HUES48 (cell line): ENCODE measurements at regions not wholly inside any gene's neighbourhood (a gene's known extent, or its start where the extent isn't known, plus 50 kb on each side); places are given as distances from the start of the nearest gene placed in this dataset.

ENCODE experiments used
- H3K27ac ChIP-seq: one replicate; pipeline ENCODE4 v1.7.0; 2013; ENCODE audit warnings: low read depth, low read length, inconsistent platforms
- H3K27me3 ChIP-seq: 2 replicates; pipeline ENCODE4 v1.6.1; 2013; ENCODE audit warnings: mild to moderate bottlenecking, low read length; ENCODE audit not compliant: control insufficient read depth, insufficient read depth
- H3K36me3 ChIP-seq: 2 replicates; pipeline ENCODE4 v1.6.1; 2013; ENCODE audit warnings: low read length; ENCODE audit not compliant: control insufficient read depth, insufficient read depth
- H3K4me1 ChIP-seq: 2 replicates; pipeline ENCODE4 v1.6.1; 2013; ENCODE audit warnings: mild to moderate bottlenecking, low read length; ENCODE audit not compliant: control insufficient read depth, insufficient read depth
- H3K4me3 ChIP-seq: 2 replicates; pipeline ENCODE4 v1.5.1; 2013; ENCODE audit warnings: mild to moderate bottlenecking, low read depth, low read length
- H3K9ac ChIP-seq: 2 replicates; pipeline ENCODE4 v1.6.1; 2013; ENCODE audit warnings: mild to moderate bottlenecking, low read depth, low read length, moderate library complexity
- H3K9me3 ChIP-seq: 2 replicates; pipeline ENCODE4 v1.6.1; 2013; ENCODE audit warnings: low read length; ENCODE audit not compliant: control insufficient read depth, insufficient read depth

DNA sequence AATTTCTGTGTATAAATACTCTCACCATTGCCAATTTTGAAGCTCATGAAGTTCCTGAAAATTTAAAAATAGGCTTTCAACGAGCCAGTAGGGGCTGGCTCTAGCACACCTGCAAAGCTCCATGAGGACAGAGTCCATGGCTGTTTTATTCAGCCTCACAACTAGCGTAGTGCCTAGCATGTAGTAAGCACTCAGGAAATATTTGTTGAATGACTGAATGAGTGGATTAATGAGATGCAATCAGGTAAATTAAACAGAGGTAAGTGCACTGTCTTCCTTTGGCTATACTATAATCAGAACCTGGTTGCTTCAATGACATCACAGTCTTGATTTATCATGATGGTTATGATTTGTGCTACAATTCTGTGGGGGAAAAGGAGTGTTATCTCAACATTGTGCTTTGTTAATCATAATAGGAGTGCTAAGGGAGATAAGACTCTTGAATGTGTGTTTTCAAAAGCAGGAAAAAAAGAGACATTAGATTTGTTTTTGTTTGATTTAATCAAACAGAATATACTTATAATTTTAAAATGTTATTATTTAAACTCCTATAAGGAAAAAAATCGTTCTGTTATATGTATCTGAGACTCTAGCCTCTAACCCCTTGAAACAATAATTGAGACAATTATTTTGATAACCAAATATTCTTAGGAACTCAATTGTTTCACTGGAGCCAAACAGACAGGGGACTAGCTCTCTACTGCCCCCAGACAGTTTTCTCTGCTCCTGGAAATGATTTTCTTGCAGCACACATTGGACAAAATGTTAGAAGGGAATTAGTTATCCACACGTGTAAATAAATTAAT lies 171.7 kb upstream of the ATP11B start:
- H3K9me3 ChIP-seq = no peaks in the 10 kb centered on the region
- H3K27me3 ChIP-seq = no peaks in the 10 kb centered on the region
- H3K36me3 ChIP-seq = no peaks in the 10 kb centered on the region
- no peak overlapping the region for H3K9ac ChIP-seq
- peak overlapping the region; percentile 22 for H3K27ac ChIP-seq
- peaks cover 24% of the 10 kb centered on the region for H3K4me1 ChIP-seq
- no peak overlapping the region for H3K4me3 ChIP-seq

DNA sequence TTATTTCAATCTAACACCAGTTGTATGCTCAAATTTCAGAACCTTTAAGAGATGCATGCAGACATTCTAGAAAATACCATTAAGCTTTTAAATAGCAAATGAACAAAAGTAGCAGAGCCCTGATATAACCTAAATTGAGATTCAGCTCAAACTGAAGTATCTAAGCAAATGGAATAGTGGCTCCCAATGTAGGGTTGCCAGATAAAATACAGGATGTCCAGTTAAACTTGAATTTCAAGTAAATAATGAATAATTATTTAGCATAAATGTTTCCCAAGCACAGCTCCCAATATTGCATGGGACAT lies 171.1 kb upstream of the ATP11B start:
- no peaks in the 10 kb centered on the region for H3K27me3 ChIP-seq
- no peak overlapping the region for H3K27ac ChIP-seq
- no peak overlapping the region for H3K9ac ChIP-seq
- H3K9me3 ChIP-seq = no peaks in the 10 kb centered on the region
- H3K4me1 ChIP-seq = peaks cover 21% of the 10 kb centered on the region
- no peak overlapping the region for H3K4me3 ChIP-seq
- H3K36me3 ChIP-seq = no peaks in the 10 kb centered on the region

DNA sequence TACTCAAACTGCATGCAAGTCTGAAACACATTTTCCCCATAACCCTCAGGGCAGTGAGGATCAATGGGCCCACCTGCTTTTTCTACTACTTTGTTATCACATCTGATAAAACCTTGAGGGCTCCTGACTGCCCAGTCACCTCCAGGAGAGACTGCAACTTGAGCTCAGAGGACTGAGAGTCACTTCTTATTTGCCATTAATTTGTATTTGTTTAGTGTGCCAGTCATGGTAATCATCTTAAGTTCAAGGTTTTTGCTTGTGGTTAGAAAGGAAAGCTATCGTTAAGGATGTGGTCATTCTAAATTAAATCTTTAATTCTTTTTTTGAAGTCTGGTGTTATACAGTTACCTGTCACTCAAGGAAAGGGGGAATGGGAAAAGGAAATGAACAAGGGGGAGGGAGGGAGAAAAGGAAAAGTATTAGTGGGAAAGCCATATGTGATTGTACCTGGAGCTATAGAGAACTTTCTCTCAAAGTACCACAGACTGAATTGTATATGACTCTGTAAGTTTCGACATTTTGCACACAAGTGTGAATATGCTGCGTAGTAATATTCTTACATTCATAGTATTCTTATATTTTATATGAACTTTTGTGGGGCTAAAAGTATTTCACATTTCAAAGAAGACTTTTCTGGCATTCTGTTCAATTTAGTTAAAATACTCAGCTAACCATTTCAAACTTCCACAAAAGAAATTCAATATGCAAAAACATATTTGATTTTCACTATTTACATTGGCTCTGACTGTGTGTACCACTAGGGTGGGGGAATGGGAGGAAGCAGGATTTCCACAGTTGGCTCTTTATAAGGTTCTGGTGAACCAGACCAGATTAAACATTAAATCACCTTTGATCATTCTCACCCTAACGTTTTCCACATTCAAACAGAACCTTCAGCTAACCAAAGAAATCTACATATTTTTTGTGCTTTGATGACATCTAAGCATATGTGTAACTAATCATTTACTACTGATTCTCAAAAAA lies 166.5 kb upstream of the ATP11B start:
- H3K4me1 ChIP-seq = no peaks in the 10 kb centered on the region
- no peak overlapping the region for H3K27ac ChIP-seq
- no peak overlapping the region for H3K4me3 ChIP-seq
- H3K9ac ChIP-seq = no peak overlapping the region
- H3K9me3 ChIP-seq = no peaks in the 10 kb centered on the region
- H3K27me3 ChIP-seq = no peaks in the 10 kb centered on the region
- H3K36me3 ChIP-seq = no peaks in the 10 kb centered on the region

DNA sequence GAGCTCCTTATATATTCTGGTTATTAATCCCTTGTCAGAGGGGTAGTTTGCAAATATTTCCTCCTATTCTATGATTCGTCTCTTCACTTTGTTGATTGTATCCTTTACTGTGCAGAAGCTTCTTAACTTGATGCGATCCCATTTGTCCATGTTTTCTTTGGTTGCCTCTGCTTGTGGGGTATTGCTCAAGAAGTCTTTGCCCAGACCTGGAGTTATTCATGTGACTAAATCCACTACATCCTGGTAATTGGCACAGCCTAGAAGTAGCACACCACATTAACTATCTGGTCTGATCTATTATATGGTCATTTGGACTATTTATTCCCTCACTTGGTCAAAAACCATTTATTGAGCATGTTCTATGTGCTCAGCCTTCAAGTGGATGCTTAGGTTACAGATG lies 164.8 kb upstream of the ATP11B start:
- H3K4me3 ChIP-seq = no peak overlapping the region
- no peaks in the 10 kb centered on the region for H3K36me3 ChIP-seq
- no peaks in the 10 kb centered on the region for H3K9me3 ChIP-seq
- no peaks in the 10 kb centered on the region for H3K4me1 ChIP-seq
- H3K9ac ChIP-seq = no peak overlapping the region
- H3K27ac ChIP-seq = no peak overlapping the region
- H3K27me3 ChIP-seq = no peaks in the 10 kb centered on the region

DNA sequence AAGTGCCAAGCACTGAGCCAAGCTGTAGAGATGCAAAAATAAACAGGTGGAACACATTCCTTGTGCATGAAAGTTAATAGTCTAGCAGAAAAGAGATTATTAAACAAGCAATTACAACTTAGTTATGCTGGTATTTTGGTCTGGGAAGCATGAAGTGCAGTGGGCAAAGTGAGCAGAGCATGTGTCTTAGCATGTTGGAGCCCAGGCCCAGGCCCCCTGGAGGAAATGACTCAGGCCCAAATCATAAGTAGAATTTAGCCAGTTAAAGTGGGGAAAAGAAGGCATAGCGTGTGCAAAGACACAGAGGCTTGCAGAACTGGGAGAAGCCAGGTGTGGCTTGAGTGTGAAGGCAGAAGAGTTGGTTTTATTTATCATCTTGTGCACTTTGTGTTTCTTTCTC lies 163.8 kb upstream of the ATP11B start:
- Histone ChIP-seq H3K27me3 (no peaks in the 10 kb centered on the region), H3K4me1 (no peaks in the 10 kb centered on the region), H3K36me3 (no peaks in the 10 kb centered on the region), H3K4me3 (no peak overlapping the region), H3K9me3 (no peaks in the 10 kb centered on the region), H3K9ac (no peak overlapping the region), H3K27ac (no peak overlapping the region)

DNA sequence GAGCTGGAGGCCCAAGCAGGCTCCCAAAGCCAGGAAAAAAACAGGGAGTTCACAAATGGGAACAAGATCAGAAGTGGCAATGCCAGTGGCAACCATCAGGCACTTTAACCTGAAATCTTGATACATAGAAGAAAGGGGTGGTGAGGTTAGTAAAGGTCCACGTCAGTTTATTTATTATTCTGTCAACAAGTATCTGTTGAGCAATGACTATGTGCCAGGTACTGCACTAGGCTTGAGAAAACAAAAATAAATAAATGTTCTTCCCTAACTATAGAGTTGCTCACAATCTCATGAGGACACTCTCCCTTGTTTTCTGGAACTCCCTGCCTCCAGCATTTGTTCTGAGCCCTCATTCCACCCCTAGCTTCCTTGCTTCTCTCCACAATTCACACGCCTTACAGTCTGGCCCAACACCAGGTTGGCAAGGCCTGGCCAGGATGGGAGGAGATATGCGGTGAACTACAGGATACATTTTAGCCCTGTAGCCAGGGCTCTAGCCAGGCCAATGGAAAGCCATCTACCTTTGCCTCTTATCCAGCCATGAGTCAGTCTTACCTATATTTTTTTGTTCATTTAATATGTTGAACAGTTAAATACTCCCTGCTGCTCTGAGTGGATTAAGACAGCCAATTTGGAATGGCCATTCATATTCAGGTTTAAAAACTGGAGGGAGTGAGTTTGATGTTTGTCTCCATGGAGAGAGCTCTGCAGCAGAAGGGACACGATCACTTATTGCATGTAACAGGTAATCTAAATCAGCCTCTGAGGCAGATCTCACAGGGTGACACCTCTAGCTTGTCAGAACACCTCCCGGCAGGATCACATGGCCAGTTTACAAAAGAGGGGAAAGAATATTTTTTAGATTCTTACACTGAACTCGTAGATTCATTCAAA lies 161.9 kb upstream of the ATP11B start:
- no peaks in the 10 kb centered on the region for H3K4me1 ChIP-seq
- H3K9me3 ChIP-seq = no peaks in the 10 kb centered on the region
- no peak overlapping the region for H3K27ac ChIP-seq
- H3K9ac ChIP-seq = no peak overlapping the region
- H3K27me3 ChIP-seq = no peaks in the 10 kb centered on the region
- no peak overlapping the region for H3K4me3 ChIP-seq
- H3K36me3 ChIP-seq = no peaks in the 10 kb centered on the region

DNA sequence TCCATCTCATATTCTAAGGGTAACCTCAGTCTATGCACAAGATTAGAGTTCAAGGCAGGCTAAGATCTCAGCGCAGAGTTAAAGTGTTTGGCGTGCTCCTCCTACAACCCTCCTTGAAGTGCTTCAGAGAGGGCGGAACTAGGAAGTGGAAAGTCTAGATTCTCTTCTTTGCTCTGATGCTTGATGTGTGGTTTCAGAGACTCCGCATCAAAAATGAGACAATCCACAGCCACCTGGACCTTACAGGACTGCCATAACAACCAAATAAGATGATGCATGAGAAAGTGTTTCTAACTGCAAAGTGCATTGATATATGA lies 161.3 kb upstream of the ATP11B start:
- Histone ChIP-seq H3K36me3 (no peaks in the 10 kb centered on the region), H3K27me3 (no peaks in the 10 kb centered on the region), H3K4me1 (no peaks in the 10 kb centered on the region), H3K9me3 (no peaks in the 10 kb centered on the region), H3K27ac (no peak overlapping the region), H3K4me3 (no peak overlapping the region), H3K9ac (no peak overlapping the region)

DNA sequence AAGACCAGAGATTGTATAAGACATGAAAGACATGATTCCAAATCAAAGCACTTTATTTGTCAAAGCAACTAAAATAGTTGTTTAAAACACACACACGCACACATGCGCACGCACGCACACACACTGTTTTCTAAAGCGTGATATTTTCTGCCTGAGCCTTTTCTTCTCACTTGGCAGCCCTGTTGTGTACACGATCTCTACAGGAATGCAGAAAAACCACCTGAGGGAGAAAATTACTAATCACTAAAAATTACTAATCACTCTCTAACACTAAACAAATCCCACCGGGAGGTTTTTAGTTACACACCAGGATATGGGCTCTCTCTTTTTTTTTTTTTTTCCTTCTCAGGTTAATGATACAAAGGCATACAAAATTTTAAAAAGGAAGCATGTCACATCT lies 160.1 kb upstream of the ATP11B start:
- Histone ChIP-seq H3K27me3 (no peaks in the 10 kb centered on the region), H3K4me3 (no peak overlapping the region), H3K36me3 (no peaks in the 10 kb centered on the region), H3K9ac (no peak overlapping the region), H3K27ac (no peak overlapping the region), H3K9me3 (no peaks in the 10 kb centered on the region), H3K4me1 (no peaks in the 10 kb centered on the region)

DNA sequence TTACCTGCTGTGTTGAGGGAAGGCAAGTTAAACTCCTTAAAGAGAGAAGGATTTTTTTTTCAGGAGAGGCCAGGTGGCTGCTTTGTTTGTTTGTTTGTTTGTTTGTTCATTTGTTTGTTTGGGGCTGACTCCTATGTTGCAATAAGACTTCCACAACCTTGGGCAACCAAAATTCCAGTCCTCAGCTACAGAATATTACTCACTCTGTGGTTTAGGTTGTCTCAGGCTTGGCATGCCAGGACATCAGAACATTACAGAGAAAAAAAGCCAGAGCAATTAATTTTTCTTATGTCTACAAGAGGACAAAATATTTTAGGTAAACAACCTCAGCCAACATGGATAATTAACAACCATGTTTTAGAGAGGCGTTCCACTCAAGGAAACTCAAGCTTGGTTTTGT lies 156.7 kb upstream of the ATP11B start:
- Histone ChIP-seq H3K9ac (no peak overlapping the region), H3K4me1 (no peaks in the 10 kb centered on the region), H3K36me3 (no peaks in the 10 kb centered on the region), H3K27ac (no peak overlapping the region), H3K9me3 (no peaks in the 10 kb centered on the region), H3K27me3 (no peaks in the 10 kb centered on the region), H3K4me3 (no peak overlapping the region)

DNA sequence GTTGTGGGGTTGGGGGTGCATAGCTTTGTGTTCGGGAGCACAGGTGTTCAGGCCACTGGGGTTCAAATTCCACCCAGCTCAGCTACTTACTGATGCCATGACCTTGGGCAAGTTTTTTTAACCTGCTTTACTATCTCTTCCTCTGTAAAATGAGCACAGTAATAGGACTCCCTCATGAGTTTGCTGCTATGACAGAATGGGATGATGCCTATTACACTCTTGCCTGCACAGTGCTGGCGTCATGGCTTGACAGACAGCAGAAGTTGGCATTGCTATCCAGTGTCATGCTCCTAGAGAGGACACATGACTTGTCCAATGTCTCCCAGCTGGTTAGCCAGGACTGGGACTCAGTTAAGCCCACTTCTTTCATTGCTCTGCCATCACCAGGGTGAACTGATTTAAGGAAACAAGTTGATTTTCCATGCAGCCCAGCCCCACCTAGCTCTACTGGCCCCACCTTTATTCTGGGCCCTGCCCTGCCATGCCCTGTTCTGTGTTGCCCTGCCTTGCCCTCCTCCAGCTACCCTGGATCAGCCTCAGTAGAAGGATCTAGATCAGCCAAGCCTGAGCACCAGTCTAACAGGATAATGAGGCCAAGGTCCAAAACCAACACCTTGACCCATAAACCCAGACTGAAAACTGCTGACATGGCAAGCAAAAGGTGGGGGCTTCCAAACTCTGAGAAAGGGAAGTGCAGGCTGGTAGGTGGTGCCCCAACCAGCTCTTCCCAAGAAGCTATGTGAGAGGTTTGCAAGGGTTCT lies 155.8 kb upstream of the ATP11B start:
- Histone ChIP-seq H3K4me3 (no peak overlapping the region), H3K9me3 (no peaks in the 10 kb centered on the region), H3K27me3 (no peaks in the 10 kb centered on the region), H3K4me1 (no peaks in the 10 kb centered on the region), H3K9ac (no peak overlapping the region), H3K27ac (no peak overlapping the region), H3K36me3 (no peaks in the 10 kb centered on the region)
